ENCODE measurements at regions not wholly inside any gene's neighbourhood (a gene's known extent, or its start where the extent isn't known, plus 50 kb on each side); places are given as distances from the start of the nearest gene placed in this dataset.

GRCh38 chr5:174376056-174376455 is 330.6 kb downstream of the NSG2 start:
- TF ChIP-seq FOXP2 (optimal IDR thresholded peaks at IDR 0.05; ENCODE audit: control extremely low read depth, extremely low read length, insufficient read depth) = no peak
- no peak for TF ChIP-seq POLR2AphosphoS5 (IDR thresholded peaks at IDR 0.05; ENCODE audit: borderline replicate concordance, low read depth, low read length)
- no peak for TF ChIP-seq EZH2 (IDR thresholded peaks at IDR 0.05)
